ENCODE measurements at regions not wholly inside any gene's neighbourhood (a gene's known extent, or its start where the extent isn't known, plus 50 kb on each side); places are given as distances from the start of the nearest gene placed in this dataset.

DNA sequence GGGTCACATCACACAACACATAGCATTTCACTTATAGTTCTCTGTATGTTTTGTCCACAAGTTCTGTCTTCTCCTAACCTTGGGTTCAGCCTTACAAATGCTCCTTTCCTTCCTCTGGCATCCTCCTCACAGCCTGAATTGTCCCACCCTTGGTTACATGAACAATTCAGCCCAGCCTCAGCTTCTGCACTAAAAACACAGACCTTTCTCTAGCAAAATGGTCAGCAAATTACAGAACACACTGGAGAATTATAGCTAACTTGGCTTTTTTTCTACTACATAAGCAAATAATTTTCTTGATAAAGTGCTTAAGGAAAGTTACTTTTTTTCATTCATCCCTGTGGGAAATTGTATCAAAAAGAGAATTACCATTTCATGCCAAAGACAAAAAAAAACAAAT, 94.8 kb upstream of the COL5A2 start:
- TF ChIP-seq CTCF (IDR thresholded peaks at IDR 0.05) (no peak), EZH2 (IDR thresholded peaks at IDR 0.05) (no peak), EZH2phosphoT487 (IDR thresholded peaks at IDR 0.05) (no peak)
